H1 (cell line): ENCODE measurements at regions not wholly inside any gene's neighbourhood (a gene's known extent, or its start where the extent isn't known, plus 50 kb on each side); places are given as distances from the start of the nearest gene placed in this dataset.

Source experiments
- CBX5 ChIP-seq: fragments of 300-800, 300-1000 bp; sonication (generic); IDR thresholded peaks from 2 replicates; pipeline ENCODE4 v1.7.1; 2016; ENCODE audit warnings: antibody characterized with exemption, low read length, low read depth
- CHD7 ChIP-seq: fragments of 300-600 bp; sonication (generic); IDR thresholded peaks from 2 replicates; pipeline ENCODE4 v1.7.1; 2012; ENCODE audit warnings: low read length, moderate library complexity, mild to moderate bottlenecking, inconsistent platforms; ENCODE audit not compliant: insufficient replicate concordance
- CREB1 ChIP-seq: IDR thresholded peaks from 2 replicates; pipeline ENCODE4 v1.6.1; 2012; ENCODE audit warnings: inconsistent platforms
- HDAC6 ChIP-seq: IDR thresholded peaks from one replicate; pipeline ENCODE4 v1.7.1; 2012; ENCODE audit warnings: low read depth, mild to moderate bottlenecking, inconsistent platforms, low read length, moderate library complexity
- JUN ChIP-seq: IDR thresholded peaks from 2 replicates; pipeline ENCODE4 v1.6.1; 2011; ENCODE audit warnings: low read depth, mild to moderate bottlenecking, improper control_type of control experiment, low read length
- MAFK ChIP-seq: IDR thresholded peaks from 2 replicates; pipeline ENCODE4 v1.6.1; 2012; ENCODE audit warnings: low read depth, mild to moderate bottlenecking, improper control_type of control experiment, low read length
- PHF8 ChIP-seq: fragments of 200-600 bp; sonication (generic); conservative IDR thresholded peaks from 2 replicates; pipeline ENCODE4 v1.7.1; 2012; ENCODE audit warnings: low read depth, mild to moderate bottlenecking, inconsistent platforms, low read length, moderate library complexity
- RAD21 ChIP-seq, 2 experiments: IDR thresholded peaks in 1 of 2; conservative IDR thresholded peaks in 1 of 2; 2 replicates each; pipeline ENCODE4 v1.6.1; 2011; ENCODE audit warnings: low read depth in 2 of 2, low read length in 2 of 2, improper control_type of control experiment in 1 of 2, inconsistent platforms in 1 of 2, mild to moderate bottlenecking in 1 of 2, moderate library complexity in 1 of 2
- SP1 ChIP-seq: IDR thresholded peaks from 2 replicates; pipeline ENCODE4 v1.6.1; 2011; ENCODE audit warnings: low read depth, low read length
- SP2 ChIP-seq: IDR thresholded peaks from 2 replicates; pipeline ENCODE4 v1.6.1; 2012; ENCODE audit warnings: mild to moderate bottlenecking, low read length, inconsistent platforms
- TCF12 ChIP-seq: IDR thresholded peaks from 2 replicates; pipeline ENCODE4 v1.6.1; 2011; ENCODE audit warnings: low read depth, mild to moderate bottlenecking, low read length
- YY1 ChIP-seq: IDR thresholded peaks from 2 replicates; pipeline ENCODE4 v1.6.1; 2011; ENCODE audit warnings: low read depth, mild to moderate bottlenecking, low read length
- TF ChIP-seq, protein P1 (sequence below): IDR thresholded peaks from 2 replicates; pipeline ENCODE4 v1.6.1; 2012; ENCODE audit warnings: inconsistent platforms

GRCh38 chr11:116107229-116107628, 603.0 kb upstream of the CADM1 start (continued):
- TF ChIP-seq CHD7, result no peak
- TF ChIP-seq HDAC6, result peak; percentile 96
- TF ChIP-seq TCF12, result peak; percentile 99
- peak; percentile 46 for TF ChIP-seq SP1
- no peak for TF ChIP-seq MAFK
- TF ChIP-seq YY1, result no peak
- no peak for TF ChIP-seq PHF8
- peak; percentile 12; a peak in 2 of 4 replicates for TF ChIP-seq RAD21 (IDR thresholded peaks at IDR 0.05 in 1 of 2, conservative IDR thresholded peaks at IDR 0.05 in 1 of 2; ENCODE audit: low read depth in 2 of 2, low read length in 2 of 2)
- TF ChIP-seq JUN, result 0 out of 2 replicates have a peak, but pooled peaks have one; percentile 9
- no peak for TF ChIP-seq CBX5
- TF ChIP-seq, protein P1, sequence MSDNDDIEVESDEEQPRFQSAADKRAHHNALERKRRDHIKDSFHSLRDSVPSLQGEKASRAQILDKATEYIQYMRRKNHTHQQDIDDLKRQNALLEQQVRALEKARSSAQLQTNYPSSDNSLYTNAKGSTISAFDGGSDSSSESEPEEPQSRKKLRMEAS, result 0 out of 2 replicates have a peak, but pooled peaks have one; percentile 15
- no peak for TF ChIP-seq SP2
- TF ChIP-seq CREB1, result no peak
